Calu3 (cell line): ENCODE measurements at regions not wholly inside any gene's neighbourhood (a gene's known extent, or its start where the extent isn't known, plus 50 kb on each side); places are given as distances from the start of the nearest gene placed in this dataset.

Experiments
- BruUV-seq: library from RNA; stranded (reverse); fragments of 400-500 nt; replicated peaks from 2 replicates; lab custom pipeline; 2021; lab: Mats Ljungman, UMichigan
- CTCF ChIA-PET: fragments of 300-600 bp; sonication (Branson Sonifier 250); formaldehyde crosslinking; loops from one replicate; lab custom pipeline; 2022; ENCODE audit warnings: antibody characterized with exemption; lab: Charles Lee
- DNase-seq: peaks from one replicate; pipeline ENCODE4 v3.0.0; 2022
- H3K27ac Mint-ChIP-seq: one replicate; pipeline ENCODE4 v1.8.0; 2022; ENCODE audit warnings: mixed read lengths; ENCODE audit not compliant: unreplicated experiment
- H3K27me3 Mint-ChIP-seq: one replicate; pipeline ENCODE4 v1.8.0; 2022; ENCODE audit warnings: mixed read lengths; ENCODE audit not compliant: unreplicated experiment
- H3K36me3 Mint-ChIP-seq: one replicate; pipeline ENCODE4 v1.8.0; 2022; ENCODE audit warnings: mild to moderate bottlenecking, moderate library complexity, mixed read lengths; ENCODE audit not compliant: insufficient read depth, unreplicated experiment
- H3K4me1 Mint-ChIP-seq: one replicate; pipeline ENCODE4 v1.8.0; 2022; ENCODE audit warnings: mild to moderate bottlenecking, low read depth, mixed read lengths; ENCODE audit not compliant: unreplicated experiment
- H3K4me3 Mint-ChIP-seq: one replicate; pipeline ENCODE4 v1.8.0; 2022; ENCODE audit warnings: mild to moderate bottlenecking, low read depth, moderate library complexity, mixed read lengths; ENCODE audit not compliant: unreplicated experiment
- H3K9me3 Mint-ChIP-seq: one replicate; pipeline ENCODE4 v1.8.0; 2022; ENCODE audit warnings: low read depth, mixed read lengths; ENCODE audit not compliant: unreplicated experiment
- CTCF ChIP-seq: fragments of 200-600 bp; IDR thresholded peaks from one replicate; pipeline ENCODE4 v1.8.0; 2022; ENCODE audit warnings: antibody characterized with exemption; ENCODE audit not compliant: unreplicated experiment
- intact Hi-C: fragments of 100-400 bp; cut with micrococcal nuclease; formaldehyde crosslinking; loops from one replicate; pipeline ENCODE4 v1.10.0; 2022; ENCODE audit not compliant: unreplicated experiment

- Mint-ChIP-seq H3K27me3 (no peaks in the 10 kb centered on the region), H3K4me3 (no peak overlapping the region), H3K36me3 (no peaks in the 10 kb centered on the region), H3K27ac (no peak overlapping the region), H3K9me3 (no peaks in the 10 kb centered on the region), H3K4me1 (peaks cover 9% of the 10 kb centered on the region)
- CTCF ChIA-PET, result no interaction called here
- TF ChIP-seq CTCF, result no peak
- intact Hi-C loops, result no loop called here
- DNase-seq, result no peak
- no TSS peak for BruUV-seq
Observed at GRCh38 chr4:180932370-180933001, 1310.7 kb upstream of the TENM3 start.

- no peak for DNase-seq
- Mint-ChIP-seq H3K9me3 (no peaks in the 10 kb centered on the region), H3K4me1 (peaks cover 9% of the 10 kb centered on the region), H3K27me3 (no peaks in the 10 kb centered on the region), H3K27ac (no peak overlapping the region), H3K36me3 (no peaks in the 10 kb centered on the region), H3K4me3 (no peak overlapping the region)
- no peak for TF ChIP-seq CTCF
- intact Hi-C loops, result no loop called here
- BruUV-seq, result no TSS peak
- CTCF ChIA-PET, result interaction anchor here (0.6 kb wide), 1 partner anchor 39 kb away, joined by 3 read pairs; no protein-coding TSS in a partner anchor
Observed at GRCh38 chr4:180937083-180937482, 1306.1 kb upstream of the TENM3 start.

GRCh38 chr4:180940680-180941079 lies 1302.5 kb upstream of the TENM3 start:
- H3K27me3 Mint-ChIP-seq, result no peaks in the 10 kb centered on the region
- no peak overlapping the region for H3K27ac Mint-ChIP-seq
- CTCF ChIA-PET, result no interaction called here
- H3K4me3 Mint-ChIP-seq, result no peak overlapping the region
- BruUV-seq, result no TSS peak
- intact Hi-C loops, result no loop called here
- H3K36me3 Mint-ChIP-seq, result no peaks in the 10 kb centered on the region
- TF ChIP-seq CTCF, result no peak
- DNase-seq, result no peak
- no peaks in the 10 kb centered on the region for H3K4me1 Mint-ChIP-seq
- no peaks in the 10 kb centered on the region for H3K9me3 Mint-ChIP-seq

GRCh38 chr4:180942367-180942916 lies 1300.8 kb upstream of the TENM3 start:
- Mint-ChIP-seq H3K9me3 (no peaks in the 10 kb centered on the region), H3K27me3 (no peaks in the 10 kb centered on the region), H3K4me3 (no peak overlapping the region), H3K4me1 (no peaks in the 10 kb centered on the region), H3K36me3 (no peaks in the 10 kb centered on the region), H3K27ac (no peak overlapping the region)
- intact Hi-C loops, result no loop called here
- no peak for DNase-seq
- CTCF ChIA-PET, result interaction anchor here (0.6 kb wide), 1 partner anchor 1022 kb away, joined by 4 read pairs; no protein-coding TSS in a partner anchor
- no peak for TF ChIP-seq CTCF
- no TSS peak for BruUV-seq
